H1 (cell line): ENCODE measurements at regions not wholly inside any gene's neighbourhood (a gene's known extent, or its start where the extent isn't known, plus 50 kb on each side); places are given as distances from the start of the nearest gene placed in this dataset.

Source experiments
- CHD7 ChIP-seq: fragments of 300-600 bp; sonication (generic); IDR thresholded peaks from 2 replicates; pipeline ENCODE4 v1.7.1; 2012; ENCODE audit warnings: low read length, moderate library complexity, mild to moderate bottlenecking, inconsistent platforms; ENCODE audit not compliant: insufficient replicate concordance
- CTBP2 ChIP-seq: IDR thresholded peaks from 2 replicates; pipeline ENCODE4 v1.7.0; 2011; ENCODE audit warnings: borderline replicate concordance, mild to moderate bottlenecking, moderate library complexity, mixed read lengths, low read length; ENCODE audit not compliant: insufficient read depth, insufficient read length
- FOSL1 ChIP-seq: IDR thresholded peaks from 2 replicates; pipeline ENCODE4 v1.6.1; 2011; ENCODE audit warnings: mild to moderate bottlenecking, low read depth, low read length, moderate library complexity; ENCODE audit not compliant: insufficient read depth
- RBBP5 ChIP-seq: IDR thresholded peaks from 2 replicates; pipeline ENCODE4 v1.7.1; 2012; ENCODE audit warnings: low read depth, mild to moderate bottlenecking, inconsistent platforms, low read length, moderate library complexity, borderline replicate concordance
- SIN3A ChIP-seq, 2 experiments: IDR thresholded peaks in 1 of 2; conservative IDR thresholded peaks in 1 of 2; 2 replicates each; pipeline ENCODE4 v1.6.1; 2011 to 2012; ENCODE audit warnings: low read length in 2 of 2, improper control_type of control experiment in 1 of 2, low read depth in 1 of 2, mild to moderate bottlenecking in 1 of 2
- TAF7 ChIP-seq: optimal IDR thresholded peaks from 2 replicates; pipeline ENCODE3; 2011; ENCODE audit warnings: low read depth, mild to moderate bottlenecking, inconsistent platforms, low read length, moderate library complexity, borderline replicate concordance
- USF2 ChIP-seq: IDR thresholded peaks from 2 replicates; pipeline ENCODE4 v1.6.1; 2011; ENCODE audit warnings: low read length, improper control_type of control experiment
- ZNF274 ChIP-seq: IDR thresholded peaks from 2 replicates; pipeline ENCODE4 v1.7.0; 2012; ENCODE audit warnings: low read length, borderline replicate concordance; ENCODE audit errors: extremely low read depth

- TF ChIP-seq CHD7 (no peak), FOSL1 (no peak), USF2 (no peak), ZNF274 (no peak), CTBP2 (no peak), SIN3A (conservative IDR thresholded peaks at IDR 0.05 in 1 of 2, IDR thresholded peaks at IDR 0.05 in 1 of 2; ENCODE audit: low read depth in 1 of 2, low read length in 2 of 2) (no peak), RBBP5 (no peak), TAF7 (no peak)
- TF ChIP-seq, all 59 proteins: peak for 0
These were observed 172.5 kb downstream of the CTTN start (continued) for GRCh38 chr11:70570693-70571395.
